A204.1 (cell line): ENCODE measurements at regions not wholly inside any gene's neighbourhood (a gene's known extent, or its start where the extent isn't known, plus 50 kb on each side); places are given as distances from the start of the nearest gene placed in this dataset.

Experiments
- FAIRE-seq: peaks from 2 replicates; lab custom pipeline; 2012; peaks lifted over from hg19 to GRCh38; lab: Jason Lieb, UNC

DNA sequence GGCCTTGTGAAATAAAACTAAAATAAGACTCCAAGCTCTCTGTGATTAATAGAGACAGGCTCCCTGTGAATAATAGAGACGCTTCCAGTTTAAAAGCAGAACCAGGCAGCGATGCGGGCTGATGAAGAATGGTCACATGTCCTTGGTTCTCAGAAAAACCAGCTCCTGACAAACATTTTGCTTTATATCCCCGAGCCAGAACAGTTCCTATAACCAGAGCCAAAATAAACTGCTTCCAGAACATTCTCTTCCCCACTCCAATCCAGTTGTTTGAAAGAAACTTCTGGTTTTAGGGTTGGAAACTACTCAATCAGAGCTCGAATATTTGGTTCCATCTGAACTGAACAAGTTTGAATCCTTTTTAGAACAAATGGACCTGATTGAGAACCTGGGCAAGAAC, 213.7 kb downstream of the TSN start:
- FAIRE-seq = no peak

DNA sequence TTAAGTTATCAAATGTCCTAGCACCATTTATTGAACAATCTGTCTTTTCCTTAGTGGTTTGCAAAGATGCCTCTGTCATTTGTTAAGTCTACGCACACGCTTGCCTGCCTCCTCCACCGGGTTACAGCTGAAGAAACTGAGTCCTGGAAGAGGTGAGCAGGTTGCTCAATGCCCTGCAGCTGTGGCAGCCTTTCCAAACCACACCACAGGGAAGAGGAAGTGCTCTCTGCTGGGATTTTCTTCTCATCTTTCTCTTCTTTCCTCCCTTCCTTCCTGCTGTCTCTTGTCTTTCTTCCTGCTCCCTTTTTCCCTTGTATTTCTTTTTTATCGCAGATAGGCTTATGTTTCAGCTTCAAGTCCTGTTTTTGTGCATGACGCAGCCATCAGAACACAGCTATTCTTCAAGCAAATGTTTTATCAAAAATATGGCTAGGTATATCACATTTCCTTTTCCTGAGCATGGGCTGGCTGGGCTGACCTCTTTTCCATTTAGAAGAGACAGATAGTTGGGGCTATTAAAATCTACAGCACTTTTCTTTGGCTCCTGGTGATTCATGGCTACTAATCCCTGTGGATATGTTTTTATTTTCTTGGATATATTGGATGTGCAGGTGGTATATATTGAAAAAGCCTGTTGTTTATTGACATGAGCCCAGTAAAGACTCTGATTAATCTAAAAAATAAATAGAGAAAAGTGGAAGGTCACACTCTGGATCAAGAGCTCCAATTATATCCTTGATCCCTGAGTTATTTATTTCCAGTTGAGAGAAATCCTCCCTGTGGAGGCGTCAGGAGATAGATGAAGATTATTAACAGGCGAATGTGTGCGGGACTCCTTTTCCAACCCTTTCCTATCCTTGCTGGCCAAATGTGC, 214.6 kb downstream of the TSN start:
- FAIRE-seq = no peak

DNA sequence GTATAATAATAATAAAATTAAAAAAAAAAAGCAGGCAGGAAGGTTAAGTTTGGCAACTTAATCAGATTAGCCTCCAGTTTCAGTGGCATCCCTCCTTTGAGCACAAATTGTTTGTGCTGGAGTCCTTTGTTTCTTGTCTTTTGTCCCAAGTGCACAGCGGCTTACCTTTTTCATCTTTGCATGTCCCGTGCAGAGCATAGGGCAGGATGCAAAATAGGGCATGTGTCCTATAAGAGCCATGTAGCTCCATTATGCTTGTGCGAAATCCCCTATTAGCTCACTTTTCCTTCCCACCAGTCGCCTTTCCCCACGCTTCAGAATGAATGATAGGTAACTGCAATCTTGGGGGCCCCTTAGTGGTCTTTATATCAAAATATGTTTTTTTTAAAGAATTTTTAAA, 216.8 kb downstream of the TSN start:
- no peak for FAIRE-seq

DNA sequence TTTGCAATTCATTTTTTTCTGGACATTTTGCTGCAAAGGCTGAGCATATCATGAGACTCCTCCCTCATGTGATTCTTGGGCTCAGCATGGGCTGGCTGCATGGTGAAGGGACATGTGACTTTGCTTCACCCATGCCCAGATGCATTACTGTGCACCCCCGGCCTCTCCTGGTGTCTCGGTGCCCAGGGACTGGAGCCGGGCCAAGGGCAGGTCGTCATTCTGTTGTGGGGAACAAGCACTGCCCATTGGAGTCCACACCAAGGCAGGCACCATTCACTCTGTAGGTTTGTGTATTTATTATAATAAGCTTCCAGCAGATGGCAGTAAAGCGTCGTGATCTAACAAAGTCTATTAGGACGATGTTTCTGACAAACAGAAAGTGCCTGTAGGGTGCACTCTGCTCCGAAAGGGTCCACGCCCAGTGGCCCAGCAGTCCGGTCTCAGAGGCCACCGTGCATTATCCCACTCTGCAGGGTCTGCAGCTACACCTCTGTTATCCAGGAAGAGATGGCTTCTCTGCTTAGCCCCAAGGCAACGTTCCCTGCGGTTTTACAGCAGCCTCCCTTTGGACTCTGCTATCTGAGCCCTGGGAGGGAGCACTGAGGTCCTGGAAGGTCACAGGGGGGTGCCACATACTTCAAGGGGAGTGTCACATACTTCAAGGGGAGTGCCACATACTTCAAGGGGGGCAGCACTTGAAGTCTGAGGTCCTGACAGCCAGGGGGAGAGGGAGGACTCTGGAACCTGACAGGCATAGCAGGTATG, 219.6 kb downstream of the TSN start:
- peak; percentile 86 for FAIRE-seq

DNA sequence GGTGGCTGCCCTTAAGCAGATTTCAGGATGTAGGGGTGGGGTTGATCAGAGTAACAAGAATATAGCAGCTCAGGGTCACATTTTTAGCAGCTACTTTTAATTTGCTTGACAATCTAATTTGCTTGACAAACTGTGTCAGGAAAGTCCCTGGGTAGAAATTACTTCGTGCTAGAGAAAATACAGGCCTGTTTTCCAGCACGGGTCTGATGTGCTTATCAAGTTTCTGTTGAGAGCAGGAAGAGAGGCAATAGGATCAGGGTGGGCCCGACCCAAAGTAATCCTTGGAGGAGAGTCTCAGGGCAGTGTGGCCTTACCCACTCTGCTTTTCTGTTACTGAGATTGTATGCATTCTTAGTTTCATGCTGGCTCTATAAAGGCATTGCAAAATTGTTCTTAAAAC, 221.5 kb downstream of the TSN start:
- FAIRE-seq = no peak

DNA sequence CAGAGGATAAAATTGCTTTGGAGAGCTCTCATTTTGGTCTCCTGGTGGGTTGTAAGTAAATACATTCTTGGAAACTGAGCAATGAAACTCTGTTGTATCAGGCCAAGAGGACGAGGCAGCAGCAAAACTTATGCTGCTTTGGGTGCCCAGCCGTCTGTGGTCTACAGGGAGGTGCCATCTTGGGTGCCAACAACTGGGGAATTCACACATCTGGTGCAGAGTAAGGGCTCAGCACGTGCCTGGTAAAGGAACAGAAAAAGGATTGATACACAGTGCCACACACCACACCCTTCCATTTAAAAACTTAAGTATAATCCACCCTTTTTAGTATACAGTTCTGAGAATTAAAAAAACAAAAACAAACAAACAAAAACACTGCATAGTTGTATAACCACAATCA, 221.9 kb downstream of the TSN start:
- FAIRE-seq = no peak

DNA sequence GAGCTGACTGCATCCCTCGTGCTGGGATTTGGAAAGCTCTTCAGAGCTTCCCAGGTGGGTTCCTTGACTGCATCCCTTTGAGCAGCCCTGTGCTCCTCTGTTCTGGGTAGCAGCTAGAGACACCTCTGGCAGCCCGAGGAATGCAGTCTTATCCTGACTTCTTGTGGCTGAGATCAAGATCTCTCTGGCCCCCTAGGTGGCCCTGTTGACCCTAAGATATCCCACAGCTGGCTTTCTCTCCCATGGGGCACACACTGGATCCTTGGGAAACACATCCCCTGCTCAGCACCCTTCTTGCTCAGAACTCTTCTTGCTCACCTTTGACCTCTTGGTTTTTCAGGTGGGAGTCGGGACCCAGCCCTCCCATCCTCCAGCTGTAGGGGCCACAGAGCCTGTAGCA, 237.2 kb downstream of the TSN start:
- FAIRE-seq = no peak

DNA sequence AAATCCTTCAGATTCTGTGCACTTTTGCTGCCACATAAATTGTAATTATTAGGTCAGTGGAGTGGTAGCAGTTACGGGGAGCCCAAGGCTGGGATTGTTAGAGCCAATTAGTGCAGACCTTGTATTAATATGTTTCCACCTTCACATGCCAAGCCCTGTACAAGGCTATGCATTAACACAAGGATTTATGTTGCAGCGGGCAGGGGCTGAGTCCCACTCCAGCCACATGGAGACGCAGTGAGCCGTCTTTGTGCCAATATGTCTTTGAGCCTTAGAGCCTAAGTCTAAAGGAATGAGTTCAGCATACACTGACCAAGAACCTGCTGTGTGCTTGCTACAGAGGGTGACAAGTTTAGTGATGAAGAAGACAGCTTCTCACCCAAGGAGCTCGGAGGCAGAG, 238.2 kb downstream of the TSN start:
- FAIRE-seq = no peak

DNA sequence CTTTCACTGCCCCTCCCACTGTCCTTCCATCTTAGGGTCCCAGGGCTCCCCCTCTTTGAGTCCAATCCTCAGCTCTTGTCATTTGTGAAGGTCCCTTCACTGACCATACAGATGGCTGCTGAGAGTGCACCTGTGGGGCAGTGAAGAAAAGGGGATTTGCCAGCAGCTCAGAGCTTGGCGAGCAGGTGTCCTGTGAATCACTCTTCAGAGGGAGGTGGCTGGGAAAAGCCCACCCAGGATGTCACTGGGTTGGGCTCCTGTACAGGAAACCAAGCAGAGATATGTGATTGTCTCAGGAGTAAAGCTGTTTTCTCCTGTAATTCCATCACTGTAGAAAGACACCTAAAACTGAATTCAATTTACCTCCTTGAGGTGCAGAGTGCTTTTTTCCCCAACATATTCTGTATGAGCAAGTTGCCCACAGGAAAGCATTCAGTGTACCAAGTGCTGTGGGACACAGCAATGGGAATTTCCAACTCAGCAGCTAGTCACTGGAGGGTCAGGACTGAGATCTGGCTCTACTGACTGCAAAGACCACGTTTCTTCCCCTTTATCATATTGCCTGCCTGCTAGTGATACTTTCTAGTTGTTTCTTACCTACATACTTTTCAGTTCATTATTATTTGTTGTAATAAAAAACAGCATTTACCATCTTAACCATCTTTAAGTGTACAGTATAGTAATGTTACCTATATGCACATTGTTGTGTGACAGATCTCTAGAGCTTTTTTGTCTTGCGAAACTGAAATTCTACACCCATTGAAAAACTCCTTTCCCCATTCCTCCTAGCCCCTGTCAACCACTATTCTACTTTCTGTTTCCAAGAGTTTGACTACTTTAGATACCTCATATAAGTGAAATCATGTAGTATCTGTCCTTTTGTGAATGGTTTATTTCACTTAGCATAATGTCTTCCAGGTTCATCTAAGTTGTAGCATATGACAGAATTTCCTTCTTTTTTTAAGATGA, 239.1 kb downstream of the TSN start:
- no peak for FAIRE-seq

DNA sequence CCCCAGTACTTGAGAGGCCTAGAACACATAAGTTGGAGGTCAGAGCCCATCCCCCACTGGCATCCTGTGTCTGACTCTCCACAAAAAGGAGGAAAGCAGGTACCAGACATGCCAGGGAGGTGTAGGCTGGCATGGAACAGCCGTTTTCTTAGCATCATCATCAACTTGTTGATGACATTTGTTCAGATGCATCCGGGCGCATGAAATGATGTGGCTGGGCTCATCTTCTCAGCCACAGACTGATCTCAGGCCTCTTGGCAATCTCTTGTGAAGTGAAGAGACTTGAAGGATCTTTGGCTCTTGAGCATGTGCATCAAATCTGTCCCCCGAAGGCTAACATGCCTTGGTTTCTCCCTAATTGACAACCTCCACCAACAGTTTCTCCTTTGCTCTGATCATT, 243.3 kb downstream of the TSN start:
- no peak for FAIRE-seq

DNA sequence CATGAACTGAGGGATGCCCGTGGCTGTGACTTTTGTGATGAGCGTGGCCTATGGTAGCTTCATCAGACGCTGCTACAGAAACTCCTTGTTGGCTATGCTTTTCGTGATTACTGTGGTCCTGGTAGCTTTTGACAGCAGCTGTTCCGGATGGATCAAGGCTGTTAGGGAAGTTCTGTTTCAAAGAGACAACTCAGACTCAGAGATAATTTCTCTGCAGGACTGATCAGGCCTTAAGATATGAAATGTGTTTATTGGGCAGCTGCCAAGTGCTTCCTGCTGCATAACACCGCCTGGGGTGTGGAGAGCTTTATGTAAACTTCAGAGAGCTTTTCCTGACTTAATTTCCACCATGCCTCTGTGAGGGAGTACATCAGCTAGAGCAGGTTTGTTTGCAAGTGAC, 243.8 kb downstream of the TSN start:
- FAIRE-seq = no peak

DNA sequence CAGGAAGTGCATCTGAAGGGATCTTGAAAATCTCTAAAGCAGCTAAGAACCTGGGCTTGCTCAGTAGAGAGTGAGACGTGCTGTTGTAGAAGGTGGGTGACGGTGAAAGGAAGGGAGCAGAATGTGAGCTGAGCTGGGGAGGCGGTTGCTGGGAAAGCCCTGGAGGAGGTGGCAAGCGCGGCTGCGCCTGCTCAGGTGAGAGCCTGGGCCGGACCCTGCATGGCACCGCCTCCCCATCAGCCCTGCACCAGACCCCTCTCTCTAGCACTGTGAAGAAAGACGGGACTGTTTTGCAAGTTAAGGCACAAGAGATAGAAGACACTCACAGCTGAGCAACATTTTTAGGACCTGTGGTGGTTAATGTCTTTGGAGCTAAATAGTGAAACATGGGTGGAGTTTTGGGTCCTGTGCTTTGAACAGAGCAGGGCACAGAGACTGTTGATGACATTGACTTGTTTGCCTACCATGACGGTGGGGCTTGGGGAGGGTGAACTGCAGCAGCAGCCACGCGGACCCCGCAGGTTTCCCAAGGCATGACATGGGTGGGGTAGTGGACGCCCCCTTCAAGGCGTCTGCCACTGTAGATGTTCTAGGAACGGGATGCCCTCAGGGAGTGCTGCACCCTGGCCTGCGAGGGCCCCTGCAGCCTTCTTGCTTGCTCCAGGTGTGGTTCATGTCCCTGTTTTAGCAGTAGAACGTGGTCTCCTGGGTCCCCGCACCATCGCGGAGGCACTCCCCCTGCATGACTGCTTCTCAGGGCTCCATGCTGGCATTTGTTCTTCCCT, 245.3 kb downstream of the TSN start:
- no peak for FAIRE-seq

DNA sequence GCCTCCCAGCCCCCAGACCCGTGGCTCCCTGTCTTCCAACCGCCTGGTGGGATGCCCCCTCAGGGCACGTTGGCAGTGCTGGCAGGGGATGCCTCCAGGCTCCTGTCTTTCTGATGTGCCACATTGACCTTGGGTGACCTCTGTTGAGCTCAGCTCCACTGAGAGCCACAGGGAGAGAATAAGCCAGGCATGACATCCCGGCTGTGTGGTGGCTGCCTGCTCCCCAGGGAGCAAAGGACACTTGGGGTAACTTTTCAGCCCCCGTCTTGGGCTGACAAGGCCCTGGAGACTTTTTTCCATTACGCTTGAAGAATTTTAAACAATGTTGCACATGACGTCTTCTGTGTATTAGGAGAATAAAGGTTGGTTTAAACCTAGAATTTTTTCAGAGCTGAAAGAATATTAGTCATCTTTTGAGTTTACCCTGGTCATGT, 246.0 kb downstream of the TSN start:
- no peak for FAIRE-seq

DNA sequence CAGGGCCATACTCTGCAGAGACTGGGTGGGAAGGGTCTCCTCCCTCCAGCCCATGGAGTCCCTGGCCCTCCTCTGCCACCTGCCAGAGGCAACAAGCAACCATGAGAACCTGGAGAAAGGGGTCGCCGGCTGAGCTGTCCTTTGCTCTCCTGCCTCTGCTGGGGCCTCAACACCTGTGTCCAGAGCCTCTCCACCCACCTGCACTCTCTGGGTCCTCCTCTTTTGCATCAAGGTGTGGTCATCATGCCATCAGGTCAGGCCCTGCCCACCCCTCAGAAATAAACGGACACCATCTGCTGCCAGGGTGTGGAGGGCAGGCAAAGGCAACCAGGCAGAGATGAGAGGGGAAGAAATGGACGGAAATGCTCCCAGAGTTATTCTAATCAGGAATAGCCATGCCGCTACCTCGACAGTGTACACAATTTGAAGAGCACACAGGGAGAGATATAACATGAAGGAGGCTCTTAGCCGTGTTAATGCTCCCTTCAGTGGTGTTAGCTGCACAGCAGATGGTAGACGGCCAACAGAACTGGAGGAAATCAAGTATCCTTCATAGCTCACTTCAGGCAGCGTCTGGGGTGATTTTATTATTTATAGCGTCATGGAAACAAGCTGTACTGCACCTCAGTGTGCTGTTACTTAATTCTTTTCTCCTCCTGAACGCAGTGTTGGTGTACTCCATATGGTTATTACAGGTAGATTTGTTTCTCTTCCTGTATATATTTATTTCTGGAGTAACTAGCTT, 247.9 kb downstream of the TSN start:
- no peak for FAIRE-seq

DNA sequence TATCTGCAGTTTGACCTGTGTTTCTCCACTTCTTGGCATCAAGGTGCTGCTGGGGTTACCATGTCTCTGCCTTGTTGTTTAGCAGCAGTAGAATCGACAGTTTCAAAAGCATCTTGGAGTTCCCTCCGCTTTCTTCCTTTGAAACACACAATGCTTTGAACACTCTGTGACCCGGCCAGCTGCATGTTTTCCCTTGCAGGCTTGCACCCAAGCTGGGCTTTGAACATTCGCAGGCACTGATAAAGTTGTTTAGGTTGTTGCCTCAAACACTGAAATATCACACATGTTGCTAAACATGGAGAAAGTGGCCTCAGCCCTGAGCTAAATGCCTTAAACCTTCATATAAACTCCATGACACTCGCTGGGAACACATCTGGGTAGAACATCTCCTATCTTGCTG, 251.7 kb downstream of the TSN start:
- FAIRE-seq = no peak

DNA sequence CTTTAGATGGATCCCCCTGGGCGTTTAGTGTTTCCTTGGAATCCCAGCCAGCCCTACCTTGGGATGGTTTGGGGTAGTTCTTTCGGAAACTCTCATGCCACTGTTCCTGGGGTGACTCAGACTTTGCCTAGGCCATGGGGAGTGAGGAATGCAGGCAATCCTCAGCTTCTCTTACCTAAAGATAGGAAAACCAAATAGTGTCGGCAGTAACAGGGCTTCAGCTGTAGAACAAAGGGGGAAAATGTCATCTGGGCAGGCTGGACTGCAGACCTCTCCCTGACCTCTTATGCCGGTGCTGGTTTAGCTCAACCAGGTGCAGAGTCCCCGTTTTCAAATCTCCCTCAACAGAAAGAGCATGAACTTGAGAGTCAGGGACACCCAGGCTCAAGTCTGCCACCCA, 252.1 kb downstream of the TSN start:
- FAIRE-seq = no peak

DNA sequence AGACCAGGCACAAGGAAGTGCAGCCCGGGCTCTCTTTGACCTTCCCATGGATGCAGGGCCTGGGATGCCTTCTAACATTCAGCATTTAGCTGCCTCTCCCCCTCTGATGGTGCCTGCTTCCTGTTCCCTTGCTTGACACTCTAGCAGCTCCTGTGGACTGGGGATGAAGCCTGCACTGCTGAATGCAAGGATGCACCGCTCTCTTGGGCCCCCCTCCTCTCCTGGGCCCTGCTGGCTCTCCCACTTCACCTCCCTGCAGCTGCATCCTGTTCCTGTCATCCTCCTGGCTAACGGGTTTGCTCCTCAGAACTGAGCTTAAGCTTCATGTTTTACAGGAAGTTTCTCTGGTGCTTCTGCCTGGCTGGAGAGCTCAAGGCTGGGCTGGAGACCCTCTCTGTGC, 254.1 kb downstream of the TSN start:
- FAIRE-seq = no peak

DNA sequence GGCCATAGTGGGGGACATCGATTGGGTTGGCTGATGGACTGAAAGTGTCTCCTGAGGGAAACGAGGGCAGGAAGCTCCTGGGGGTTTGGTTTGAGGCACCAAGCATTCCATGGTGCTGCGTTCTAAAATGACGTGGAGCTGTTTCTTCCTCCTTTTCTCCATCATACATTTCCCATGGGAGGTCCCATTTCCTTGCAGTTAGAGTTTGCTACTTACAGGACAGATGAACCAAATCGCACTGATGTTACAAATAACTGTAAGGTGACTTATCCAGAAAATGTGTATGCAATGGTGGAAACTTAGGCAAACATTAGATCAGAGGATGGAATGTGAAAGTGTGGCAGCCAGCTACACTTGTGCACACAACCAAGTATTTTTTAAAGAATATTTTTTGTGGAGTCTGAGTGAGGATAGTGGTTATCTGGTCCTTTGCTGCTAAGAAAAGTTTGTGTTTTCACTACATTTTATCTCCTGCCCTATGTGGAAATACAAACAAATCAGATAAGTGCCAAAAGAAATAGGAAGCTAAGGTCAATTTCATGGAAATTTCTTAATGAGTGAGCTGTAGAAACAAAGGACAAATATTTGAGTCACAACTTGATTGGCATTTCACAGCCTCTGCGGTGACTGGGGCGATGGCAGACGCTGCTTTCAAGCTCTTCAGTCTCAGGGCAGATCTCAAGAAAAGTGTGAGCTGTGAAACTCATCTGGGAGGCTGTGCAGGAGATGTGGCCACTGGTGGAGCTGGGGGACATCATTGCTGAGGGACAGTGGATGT, 256.2 kb downstream of the TSN start:
- no peak for FAIRE-seq

DNA sequence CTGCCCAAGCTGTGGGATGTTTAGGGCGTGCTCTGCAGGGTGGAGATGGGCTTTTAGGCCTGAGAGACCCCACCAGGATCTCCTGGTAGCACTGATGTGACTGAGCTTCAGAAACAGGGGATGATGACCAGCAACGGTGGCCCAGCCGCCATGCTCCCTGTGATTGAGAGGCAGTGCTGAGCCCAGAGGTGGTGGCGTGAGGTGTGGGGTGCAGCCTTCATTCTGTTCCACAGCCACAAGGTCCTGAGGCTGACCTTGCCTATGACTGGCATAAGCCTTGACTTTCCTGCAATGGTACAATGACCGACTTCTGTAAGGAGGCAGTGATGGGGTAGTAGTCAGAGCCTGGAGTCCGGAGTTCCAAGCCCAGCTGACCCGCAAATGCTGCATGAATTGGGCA, 263.3 kb downstream of the TSN start:
- FAIRE-seq = no peak

DNA sequence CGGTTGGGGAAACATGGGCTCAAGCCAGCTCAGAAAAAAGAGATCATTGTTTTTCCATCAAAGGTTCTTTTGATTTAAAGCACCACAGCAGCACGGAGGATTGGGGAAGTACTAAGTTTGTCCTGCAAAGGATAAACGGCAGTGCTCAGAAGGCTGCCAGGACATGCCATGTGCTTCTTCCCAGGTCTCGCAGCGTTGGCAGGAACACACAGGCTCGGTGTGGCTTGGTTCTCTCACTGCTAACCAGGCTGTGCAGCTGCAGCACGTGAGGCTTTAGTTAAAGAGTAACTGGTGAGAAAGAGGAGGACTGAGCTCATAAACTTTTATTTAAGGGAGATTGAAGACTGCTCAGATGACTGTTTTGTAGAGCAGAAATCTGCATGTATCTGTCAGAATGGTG, 264.3 kb downstream of the TSN start:
- FAIRE-seq = no peak
